ENCODE measurements at regions not wholly inside any gene's neighbourhood (a gene's known extent, or its start where the extent isn't known, plus 50 kb on each side); places are given as distances from the start of the nearest gene placed in this dataset.
A peak's percentile ranks its signal among the peaks of the same experiment; 100 is the strongest.

DNA sequence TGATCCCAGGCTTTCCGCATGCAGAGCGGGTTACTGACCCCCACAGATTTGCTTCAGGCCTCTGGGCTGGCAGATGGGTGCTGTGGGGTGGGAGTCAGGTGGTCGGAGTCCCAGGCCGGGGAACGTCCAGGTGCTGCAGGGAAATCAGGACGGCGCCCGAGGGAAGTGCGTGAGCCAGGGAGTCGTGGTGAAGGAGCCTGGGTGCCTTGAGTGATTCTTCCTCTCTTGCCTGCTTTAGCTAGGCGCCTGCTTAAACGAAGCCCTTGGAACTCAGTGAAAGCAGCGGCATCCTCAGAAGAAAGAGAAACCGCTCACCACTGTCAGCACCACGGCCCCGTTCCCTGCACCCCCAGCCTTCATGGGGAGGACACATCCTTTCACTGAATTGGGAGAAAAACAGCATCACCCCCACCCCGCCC lies 455.6 kb downstream of the BRD1 start:
- WGBS, 4 donors: 74 to 79% (median 78%) methylated on average over 13 to 17 of the region's 17 CpGs
- intact Hi-C loops (cut with DNase I): no loop called here
- H3K36me3 ChIP-seq (replicated peaks in 1 of 2): no peaks in the 10 kb centered on the region
- peak in 1 of 7 donors; percentile 15 for DNase-seq
- H3K4me1 ChIP-seq (replicated peaks in 1 of 2): no peaks in the 10 kb centered on the region
- H3K4me3 ChIP-seq: no peak overlapping the region
- H3K9me3 ChIP-seq (replicated peaks in 1 of 3): no peaks in the 10 kb centered on the region
- H3K27me3 ChIP-seq: peaks cover 10% of the 10 kb centered on the region
- TF ChIP-seq, protein P1, sequence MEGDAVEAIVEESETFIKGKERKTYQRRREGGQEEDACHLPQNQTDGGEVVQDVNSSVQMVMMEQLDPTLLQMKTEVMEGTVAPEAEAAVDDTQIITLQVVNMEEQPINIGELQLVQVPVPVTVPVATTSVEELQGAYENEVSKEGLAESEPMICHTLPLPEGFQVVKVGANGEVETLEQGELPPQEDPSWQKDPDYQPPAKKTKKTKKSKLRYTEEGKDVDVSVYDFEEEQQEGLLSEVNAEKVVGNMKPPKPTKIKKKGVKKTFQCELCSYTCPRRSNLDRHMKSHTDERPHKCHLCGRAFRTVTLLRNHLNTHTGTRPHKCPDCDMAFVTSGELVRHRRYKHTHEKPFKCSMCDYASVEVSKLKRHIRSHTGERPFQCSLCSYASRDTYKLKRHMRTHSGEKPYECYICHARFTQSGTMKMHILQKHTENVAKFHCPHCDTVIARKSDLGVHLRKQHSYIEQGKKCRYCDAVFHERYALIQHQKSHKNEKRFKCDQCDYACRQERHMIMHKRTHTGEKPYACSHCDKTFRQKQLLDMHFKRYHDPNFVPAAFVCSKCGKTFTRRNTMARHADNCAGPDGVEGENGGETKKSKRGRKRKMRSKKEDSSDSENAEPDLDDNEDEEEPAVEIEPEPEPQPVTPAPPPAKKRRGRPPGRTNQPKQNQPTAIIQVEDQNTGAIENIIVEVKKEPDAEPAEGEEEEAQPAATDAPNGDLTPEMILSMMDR (IDR thresholded peaks at IDR 0.05): no peak
- TF ChIP-seq POLR2A (IDR thresholded peaks at IDR 0.05): no peak
- H3K27ac ChIP-seq: no peak overlapping the region

- Histone ChIP-seq H3K9me3 (replicated peaks in 1 of 3) (no peaks in the 10 kb centered on the region), H3K4me1 (replicated peaks in 1 of 2) (no peaks in the 10 kb centered on the region), H3K4me3 (no peak overlapping the region), H3K27me3 (peaks cover 10% of the 10 kb centered on the region), H3K27ac (no peak overlapping the region), H3K36me3 (replicated peaks in 1 of 2) (no peaks in the 10 kb centered on the region)
- DNase-seq: peak in 2 of 7 donors; percentile 11 to 29
- WGBS, 4 donors: 73 to 78% (median 75%) methylated on average over 9 to 27 of the region's 27 CpGs
- intact Hi-C loops (cut with DNase I): no loop called here
- TF ChIP-seq, protein P1 (IDR thresholded peaks at IDR 0.05): no peak
- TF ChIP-seq POLR2A (IDR thresholded peaks at IDR 0.05): no peak
Measured at GRCh38 chr22:49371325-49372110, 456.2 kb downstream of the BRD1 start.

GRCh38 chr22:49370627-49371301 lies 456.9 kb downstream of the BRD1 start:
- DNase-seq: peak in 1 of 7 donors; percentile 14
- no peak for TF ChIP-seq POLR2A (IDR thresholded peaks at IDR 0.05)
- TF ChIP-seq, protein P1 (IDR thresholded peaks at IDR 0.05): no peak
- 47 to 69% (median 57%) methylated on average over 25 to 29 of the region's 29 CpGs for WGBS, 4 donors
- H3K4me3 ChIP-seq: no peak overlapping the region
- no peaks in the 10 kb centered on the region for H3K36me3 ChIP-seq (replicated peaks in 1 of 2)
- intact Hi-C loops (cut with DNase I): no loop called here
- H3K9me3 ChIP-seq (replicated peaks in 1 of 3): no peaks in the 10 kb centered on the region
- no peak overlapping the region for H3K27ac ChIP-seq
- peaks cover 7% of the 10 kb centered on the region for H3K27me3 ChIP-seq
- H3K4me1 ChIP-seq (replicated peaks in 1 of 2): no peaks in the 10 kb centered on the region

DNA sequence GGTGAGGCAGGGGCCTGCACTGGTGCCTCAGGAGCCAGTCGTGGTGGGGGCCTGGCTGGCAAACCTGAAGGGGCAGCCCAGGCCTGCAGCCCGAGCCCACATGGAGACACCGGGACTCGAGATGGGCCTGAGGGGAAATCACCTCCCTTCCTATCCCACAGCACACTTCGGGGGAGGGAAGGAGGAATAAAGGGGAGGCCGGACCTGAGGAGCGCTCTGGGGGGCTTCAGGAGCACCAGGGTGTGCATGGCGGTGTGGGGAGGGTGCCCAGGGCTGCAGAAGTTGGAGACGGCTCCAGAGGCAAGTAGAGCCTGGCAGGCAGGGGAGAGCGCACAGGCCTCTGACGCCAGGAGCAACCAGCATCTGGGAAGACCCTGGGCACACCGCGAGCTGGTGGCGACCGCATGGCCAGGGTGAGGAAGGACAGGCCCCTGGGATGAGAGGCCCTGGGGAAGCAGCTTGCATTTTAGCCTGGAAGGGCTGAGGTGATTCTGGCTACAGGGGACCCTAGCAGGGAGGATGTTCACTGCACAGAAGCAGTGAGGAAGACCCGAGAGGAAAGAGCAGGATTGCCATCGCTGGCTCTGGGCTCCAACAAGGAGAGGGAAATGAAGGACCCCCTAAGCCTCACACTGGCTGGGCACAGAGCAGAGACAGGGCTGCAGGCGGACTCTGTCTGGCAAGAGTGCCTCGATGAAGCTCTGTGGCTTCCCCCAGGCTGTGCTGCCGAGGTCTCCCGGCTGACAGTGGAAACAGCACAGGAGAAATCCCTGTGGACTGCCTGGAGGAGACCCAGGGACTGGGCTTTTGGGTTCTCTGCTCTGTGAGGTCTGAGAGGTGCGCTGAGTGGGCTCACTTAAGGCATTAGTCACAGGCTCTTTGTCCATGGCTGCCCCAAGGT lies 457.7 kb downstream of the BRD1 start:
- H3K9me3 ChIP-seq (replicated peaks in 1 of 3): no peaks in the 10 kb centered on the region
- TF ChIP-seq, protein P1 (IDR thresholded peaks at IDR 0.05): no peak
- no peak for TF ChIP-seq POLR2A (IDR thresholded peaks at IDR 0.05)
- H3K4me3 ChIP-seq: no peak overlapping the region
- no peaks in the 10 kb centered on the region for H3K36me3 ChIP-seq (replicated peaks in 1 of 2)
- WGBS, 4 donors: 62 to 70% (median 66%) methylated on average over 12 to 22 of the region's 22 CpGs
- H3K27ac ChIP-seq: no peak overlapping the region
- H3K27me3 ChIP-seq: peaks cover 7% of the 10 kb centered on the region
- DNase-seq: peak in 2 of 7 donors; percentile 6 to 18
- no peaks in the 10 kb centered on the region for H3K4me1 ChIP-seq (replicated peaks in 1 of 2)
- intact Hi-C loops (cut with DNase I): no loop called here

Measured in adrenal gland (tissue), 9 donors.